Breast epithelium (tissue), 3 donors: ENCODE measurements at regions not wholly inside any gene's neighbourhood (a gene's known extent, or its start where the extent isn't known, plus 50 kb on each side); places are given as distances from the start of the nearest gene placed in this dataset.

ENCODE experiments used
- POLR2A ChIP-seq: fragments of 450-650 bp; IDR thresholded peaks from one replicate; pipeline ENCODE4 v1.6.1; 2016; ENCODE audit warnings: antibody characterized with exemption, mild to moderate bottlenecking, moderate library complexity
- POLR2AphosphoS5 ChIP-seq, 3 donors: sonication (generic); formaldehyde crosslinking; IDR thresholded peaks; one replicate each; pipeline ENCODE4 v1.6.1; 2017; ENCODE audit warnings: antibody characterized with exemption in 3 of 3
- TF ChIP-seq, protein P1 (sequence below), 3 donors: fragments of 450-650 bp; IDR thresholded peaks; one replicate each; pipeline ENCODE4 v1.5.1; 2016 to 2017; ENCODE audit warnings: antibody characterized with exemption in 3 of 3, mild to moderate bottlenecking in 3 of 3, moderate library complexity in 3 of 3

DNA sequence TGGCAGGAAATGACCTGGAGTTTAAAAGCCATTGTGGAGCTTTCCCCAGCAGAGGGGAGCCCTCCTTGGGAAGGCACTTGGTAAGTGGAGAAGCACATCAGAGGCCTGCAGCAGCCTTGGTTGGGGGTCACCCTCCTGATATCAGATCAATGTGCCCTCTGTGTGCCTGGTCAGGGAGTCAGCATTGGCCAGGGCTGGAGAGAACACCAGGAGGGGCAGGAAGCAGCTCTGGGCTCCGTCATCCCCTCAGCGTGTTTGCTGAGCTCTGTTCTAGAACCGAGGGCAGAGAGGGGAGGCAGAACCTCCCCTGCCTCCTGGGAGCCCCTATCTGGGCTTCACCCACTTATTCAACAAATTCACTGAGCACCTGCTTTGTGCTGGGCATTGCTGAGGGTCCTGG is 846.0 kb downstream of the TBC1D22A start:
- TF ChIP-seq, protein P1, sequence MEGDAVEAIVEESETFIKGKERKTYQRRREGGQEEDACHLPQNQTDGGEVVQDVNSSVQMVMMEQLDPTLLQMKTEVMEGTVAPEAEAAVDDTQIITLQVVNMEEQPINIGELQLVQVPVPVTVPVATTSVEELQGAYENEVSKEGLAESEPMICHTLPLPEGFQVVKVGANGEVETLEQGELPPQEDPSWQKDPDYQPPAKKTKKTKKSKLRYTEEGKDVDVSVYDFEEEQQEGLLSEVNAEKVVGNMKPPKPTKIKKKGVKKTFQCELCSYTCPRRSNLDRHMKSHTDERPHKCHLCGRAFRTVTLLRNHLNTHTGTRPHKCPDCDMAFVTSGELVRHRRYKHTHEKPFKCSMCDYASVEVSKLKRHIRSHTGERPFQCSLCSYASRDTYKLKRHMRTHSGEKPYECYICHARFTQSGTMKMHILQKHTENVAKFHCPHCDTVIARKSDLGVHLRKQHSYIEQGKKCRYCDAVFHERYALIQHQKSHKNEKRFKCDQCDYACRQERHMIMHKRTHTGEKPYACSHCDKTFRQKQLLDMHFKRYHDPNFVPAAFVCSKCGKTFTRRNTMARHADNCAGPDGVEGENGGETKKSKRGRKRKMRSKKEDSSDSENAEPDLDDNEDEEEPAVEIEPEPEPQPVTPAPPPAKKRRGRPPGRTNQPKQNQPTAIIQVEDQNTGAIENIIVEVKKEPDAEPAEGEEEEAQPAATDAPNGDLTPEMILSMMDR (IDR thresholded peaks at IDR 0.05), result no peak
- TF ChIP-seq POLR2A (no peak), POLR2AphosphoS5 (IDR thresholded peaks at IDR 0.05) (no peak)
